OCI-LY1 (cell line): ENCODE measurements at regions not wholly inside any gene's neighbourhood (a gene's known extent, or its start where the extent isn't known, plus 50 kb on each side); places are given as distances from the start of the nearest gene placed in this dataset.

ENCODE experiments used
- H2AFZ ChIP-seq: fragments of 200-600 bp; sonication (generic), shearing (Covaris generic); 2 replicates; pipeline ENCODE4 v1.6.0; 2014; ENCODE audit warnings: antibody characterized with exemption, mild to moderate bottlenecking, low read length
- H3F3A ChIP-seq: fragments of 200-600 bp; sonication (generic), shearing (Covaris generic); 2 replicates; pipeline ENCODE4 v1.6.0; 2014; ENCODE audit warnings: mild to moderate bottlenecking, antibody characterized with exemption, low read length, moderate library complexity; ENCODE audit not compliant: insufficient read depth
- H3K27ac ChIP-seq: fragments of 200-600 bp; sonication (generic); 2 replicates; pipeline ENCODE4 v1.5.1; 2014; ENCODE audit warnings: low read length, mixed run types, mild to moderate bottlenecking, low read depth; ENCODE audit not compliant: poor library complexity, severe bottlenecking
- H3K27me3 ChIP-seq: fragments of 200-600 bp; sonication (generic); 2 replicates; pipeline ENCODE4 v1.6.0; 2014; ENCODE audit warnings: antibody characterized with exemption, mild to moderate bottlenecking, low read length, moderate library complexity; ENCODE audit not compliant: insufficient read depth
- H3K36me3 ChIP-seq: fragments of 200-600 bp; sonication (generic); 2 replicates; pipeline ENCODE4 v1.6.1; 2014; ENCODE audit warnings: mild to moderate bottlenecking, antibody characterized with exemption, low read length, moderate library complexity, mixed read lengths; ENCODE audit not compliant: insufficient read depth
- H3K4me1 ChIP-seq: fragments of 200-600 bp; sonication (generic); 2 replicates; pipeline ENCODE4 v1.5.1; 2014; ENCODE audit warnings: mild to moderate bottlenecking, low read length, moderate library complexity; ENCODE audit not compliant: insufficient read depth, severe bottlenecking
- H3K4me2 ChIP-seq: fragments of 200-600 bp; sonication (generic), shearing (Covaris generic); 2 replicates; pipeline ENCODE4 v1.6.1; 2014; ENCODE audit warnings: low read length
- H3K4me3 ChIP-seq: fragments of 200-600 bp; sonication (generic); 2 replicates; pipeline ENCODE4 v1.5.1; 2014; ENCODE audit warnings: low read length, low read depth, mild to moderate bottlenecking, mixed read lengths; ENCODE audit not compliant: poor library complexity, severe bottlenecking
- H3K79me2 ChIP-seq: fragments of 200-600 bp; shearing (Covaris generic); 2 replicates; pipeline ENCODE4 v1.6.1; 2016; ENCODE audit warnings: mixed run types, low read length, mixed read lengths; ENCODE audit not compliant: insufficient read depth
- H3K9ac ChIP-seq: fragments of 200-600 bp; sonication (generic), shearing (Covaris generic); 2 replicates; pipeline ENCODE4 v1.6.1; 2014; ENCODE audit warnings: mild to moderate bottlenecking, low read length, mixed read lengths
- H3K9me2 ChIP-seq: fragments of 200-600 bp; sonication (generic), shearing (Covaris generic); 2 replicates; pipeline ENCODE4 v1.6.1; 2014; ENCODE audit warnings: low read depth, mild to moderate bottlenecking, low read length, mixed read lengths
- H3K9me3 ChIP-seq: fragments of 200-600 bp; shearing (Covaris generic); 2 replicates; pipeline ENCODE4 v1.6.1; 2014; ENCODE audit warnings: low read length, mixed read lengths
- H4K20me1 ChIP-seq: fragments of 200-600 bp; sonication (generic), shearing (Covaris generic); 2 replicates; pipeline ENCODE4 v1.6.0; 2016; ENCODE audit warnings: mild to moderate bottlenecking, low read length; ENCODE audit not compliant: insufficient read depth
- CTCF ChIP-seq: fragments of 200-600 bp; sonication (generic), shearing (Covaris generic); IDR thresholded peaks from 2 replicates; pipeline ENCODE4 v1.5.1; 2017; ENCODE audit warnings: mild to moderate bottlenecking, antibody characterized with exemption, low read length, moderate library complexity, mixed read lengths
- EZH2 ChIP-seq: fragments of 200-600 bp; sonication (generic), shearing (Covaris generic); IDR thresholded peaks from 2 replicates; pipeline ENCODE4 v1.8.0; 2017; ENCODE audit warnings: borderline replicate concordance, mixed run types, mild to moderate bottlenecking, antibody characterized with exemption, low read length, moderate library complexity, mixed read lengths

DNA sequence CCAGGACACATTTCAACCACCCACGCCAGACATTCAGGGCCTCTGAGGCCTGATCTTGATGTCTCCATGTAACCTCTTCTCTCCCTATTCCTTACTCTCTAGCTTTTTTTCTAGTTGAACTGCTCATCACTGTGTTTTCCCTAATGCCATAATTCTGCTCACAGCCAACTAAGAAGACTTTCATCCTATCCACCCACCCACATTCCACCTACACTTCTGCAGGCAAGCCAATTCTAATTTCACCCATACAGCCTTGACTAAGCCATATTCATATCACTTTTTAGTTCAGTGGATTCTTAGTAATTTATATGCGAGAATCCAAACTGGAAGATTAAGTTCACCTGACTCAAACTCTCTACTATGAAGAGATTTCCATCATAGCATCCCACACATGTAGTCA, 394.4 kb downstream of the INSC start:
- no peak overlapping the region for H3K4me2 ChIP-seq
- H3K79me2 ChIP-seq, result no peaks in the 10 kb centered on the region
- no peak for TF ChIP-seq CTCF
- no peak for TF ChIP-seq EZH2
- H3K4me3 ChIP-seq, result no peak overlapping the region
- no peaks in the 10 kb centered on the region for H3K9me3 ChIP-seq
- H2AFZ ChIP-seq, result no peak overlapping the region
- H3F3A ChIP-seq, result no peaks in the 10 kb centered on the region
- H3K9me2 ChIP-seq, result no peaks in the 10 kb centered on the region
- H3K27ac ChIP-seq, result no peak overlapping the region
- no peak overlapping the region for H3K9ac ChIP-seq
- H4K20me1 ChIP-seq, result no peaks in the 10 kb centered on the region
- H3K27me3 ChIP-seq, result no peaks in the 10 kb centered on the region
- no peaks in the 10 kb centered on the region for H3K36me3 ChIP-seq
- H3K4me1 ChIP-seq, result no peaks in the 10 kb centered on the region

DNA sequence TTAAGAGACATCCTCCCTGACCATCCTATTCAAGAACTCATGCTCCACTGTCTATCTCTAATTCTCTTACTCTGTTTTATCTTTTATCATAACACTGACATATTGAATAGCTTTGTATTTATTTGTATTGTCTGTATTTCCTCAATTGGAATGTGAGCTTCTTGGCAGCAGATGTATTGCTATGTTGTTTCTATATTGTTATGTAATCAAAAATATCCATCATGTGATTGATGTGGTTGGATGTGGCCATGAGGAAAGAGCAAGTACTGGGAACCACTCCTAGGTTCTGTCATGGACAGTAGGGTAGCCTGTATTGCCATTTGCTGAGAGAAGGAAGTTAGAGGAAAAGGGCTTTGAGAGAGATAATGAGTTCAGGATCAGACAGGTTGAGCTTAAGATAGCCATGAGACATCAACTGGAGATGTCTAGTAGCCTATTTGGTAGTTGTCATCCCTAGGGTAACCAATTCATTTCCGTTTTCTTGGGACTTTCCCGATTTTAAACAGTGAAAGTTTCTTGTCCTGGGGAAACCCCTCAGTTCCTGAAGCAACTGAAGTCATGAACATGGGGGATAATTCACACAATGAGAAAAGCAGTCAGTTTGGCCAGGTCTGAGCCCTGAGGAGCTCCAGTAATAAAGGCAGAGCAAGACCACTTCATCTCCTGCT, 404.5 kb downstream of the INSC start:
- H3K4me1 ChIP-seq, result no peaks in the 10 kb centered on the region
- TF ChIP-seq EZH2 (no peak), CTCF (no peak)
- H3F3A ChIP-seq, result no peaks in the 10 kb centered on the region
- H3K36me3 ChIP-seq, result no peaks in the 10 kb centered on the region
- H2AFZ ChIP-seq, result no peak overlapping the region
- no peak overlapping the region for H3K9ac ChIP-seq
- H3K27me3 ChIP-seq, result no peaks in the 10 kb centered on the region
- no peaks in the 10 kb centered on the region for H3K9me3 ChIP-seq
- H3K9me2 ChIP-seq, result no peaks in the 10 kb centered on the region
- no peak overlapping the region for H3K4me3 ChIP-seq
- no peak overlapping the region for H3K4me2 ChIP-seq
- H4K20me1 ChIP-seq, result no peaks in the 10 kb centered on the region
- no peaks in the 10 kb centered on the region for H3K79me2 ChIP-seq
- H3K27ac ChIP-seq, result no peak overlapping the region

- H3K9me2 ChIP-seq, result no peaks in the 10 kb centered on the region
- no peak overlapping the region for H2AFZ ChIP-seq
- no peaks in the 10 kb centered on the region for H3K79me2 ChIP-seq
- H3K27ac ChIP-seq, result no peak overlapping the region
- no peak overlapping the region for H3K4me2 ChIP-seq
- no peak overlapping the region for H3K4me3 ChIP-seq
- no peaks in the 10 kb centered on the region for H3K9me3 ChIP-seq
- no peaks in the 10 kb centered on the region for H4K20me1 ChIP-seq
- no peak overlapping the region for H3K9ac ChIP-seq
- no peaks in the 10 kb centered on the region for H3K27me3 ChIP-seq
- H3K4me1 ChIP-seq, result no peaks in the 10 kb centered on the region
- no peak for TF ChIP-seq CTCF
- no peak for TF ChIP-seq EZH2
- H3K36me3 ChIP-seq, result no peaks in the 10 kb centered on the region
- H3F3A ChIP-seq, result no peaks in the 10 kb centered on the region
Measured at GRCh38 chr11:15519911-15520310, 405.2 kb downstream of the INSC start.
